ENCODE measurements at regions not wholly inside any gene's neighbourhood (a gene's known extent, or its start where the extent isn't known, plus 50 kb on each side); places are given as distances from the start of the nearest gene placed in this dataset.

DNA sequence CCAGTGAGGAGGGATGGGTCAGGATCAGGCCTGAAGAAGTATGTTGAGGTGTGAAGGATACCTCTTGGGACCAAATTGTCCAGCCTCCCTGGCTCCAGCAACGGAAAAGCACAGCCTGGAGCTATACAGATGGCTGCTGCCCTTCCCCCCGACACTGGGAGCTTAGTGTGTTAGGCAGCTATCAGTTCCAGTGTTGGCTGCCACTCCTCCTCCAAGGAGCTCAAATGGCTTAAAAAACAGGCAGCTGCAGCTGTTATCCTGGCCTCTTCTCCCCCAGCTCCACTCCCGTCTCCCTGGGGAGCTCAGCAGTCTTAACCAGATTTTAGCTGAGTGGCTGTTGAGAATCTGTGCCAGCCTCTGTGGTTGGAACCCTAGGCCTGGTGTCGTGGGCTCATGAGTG lies 225.0 kb downstream of the JRKL start:
- no peak for TF ChIP-seq EZH2phosphoT487 (IDR thresholded peaks at IDR 0.05; ENCODE audit: unreplicated experiment)
- TF ChIP-seq, protein P1, sequence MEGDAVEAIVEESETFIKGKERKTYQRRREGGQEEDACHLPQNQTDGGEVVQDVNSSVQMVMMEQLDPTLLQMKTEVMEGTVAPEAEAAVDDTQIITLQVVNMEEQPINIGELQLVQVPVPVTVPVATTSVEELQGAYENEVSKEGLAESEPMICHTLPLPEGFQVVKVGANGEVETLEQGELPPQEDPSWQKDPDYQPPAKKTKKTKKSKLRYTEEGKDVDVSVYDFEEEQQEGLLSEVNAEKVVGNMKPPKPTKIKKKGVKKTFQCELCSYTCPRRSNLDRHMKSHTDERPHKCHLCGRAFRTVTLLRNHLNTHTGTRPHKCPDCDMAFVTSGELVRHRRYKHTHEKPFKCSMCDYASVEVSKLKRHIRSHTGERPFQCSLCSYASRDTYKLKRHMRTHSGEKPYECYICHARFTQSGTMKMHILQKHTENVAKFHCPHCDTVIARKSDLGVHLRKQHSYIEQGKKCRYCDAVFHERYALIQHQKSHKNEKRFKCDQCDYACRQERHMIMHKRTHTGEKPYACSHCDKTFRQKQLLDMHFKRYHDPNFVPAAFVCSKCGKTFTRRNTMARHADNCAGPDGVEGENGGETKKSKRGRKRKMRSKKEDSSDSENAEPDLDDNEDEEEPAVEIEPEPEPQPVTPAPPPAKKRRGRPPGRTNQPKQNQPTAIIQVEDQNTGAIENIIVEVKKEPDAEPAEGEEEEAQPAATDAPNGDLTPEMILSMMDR (conservative IDR thresholded peaks at IDR 0.05; ENCODE audit: low read depth in 2 of 2): no peak
- TF ChIP-seq POLR2AphosphoS5 (IDR thresholded peaks at IDR 0.05; ENCODE audit: low read depth): no peak
- TF ChIP-seq JUNB (IDR thresholded peaks at IDR 0.05; ENCODE audit: unreplicated experiment): no peak
- no peak for TF ChIP-seq EZH2 (IDR thresholded peaks at IDR 0.05; ENCODE audit: low read depth, unreplicated experiment)
- no peak for TF ChIP-seq CREB1 (CRISPR knock-in tag; IDR thresholded peaks at IDR 0.05; ENCODE audit: low read depth)
- TF ChIP-seq, protein P2, sequence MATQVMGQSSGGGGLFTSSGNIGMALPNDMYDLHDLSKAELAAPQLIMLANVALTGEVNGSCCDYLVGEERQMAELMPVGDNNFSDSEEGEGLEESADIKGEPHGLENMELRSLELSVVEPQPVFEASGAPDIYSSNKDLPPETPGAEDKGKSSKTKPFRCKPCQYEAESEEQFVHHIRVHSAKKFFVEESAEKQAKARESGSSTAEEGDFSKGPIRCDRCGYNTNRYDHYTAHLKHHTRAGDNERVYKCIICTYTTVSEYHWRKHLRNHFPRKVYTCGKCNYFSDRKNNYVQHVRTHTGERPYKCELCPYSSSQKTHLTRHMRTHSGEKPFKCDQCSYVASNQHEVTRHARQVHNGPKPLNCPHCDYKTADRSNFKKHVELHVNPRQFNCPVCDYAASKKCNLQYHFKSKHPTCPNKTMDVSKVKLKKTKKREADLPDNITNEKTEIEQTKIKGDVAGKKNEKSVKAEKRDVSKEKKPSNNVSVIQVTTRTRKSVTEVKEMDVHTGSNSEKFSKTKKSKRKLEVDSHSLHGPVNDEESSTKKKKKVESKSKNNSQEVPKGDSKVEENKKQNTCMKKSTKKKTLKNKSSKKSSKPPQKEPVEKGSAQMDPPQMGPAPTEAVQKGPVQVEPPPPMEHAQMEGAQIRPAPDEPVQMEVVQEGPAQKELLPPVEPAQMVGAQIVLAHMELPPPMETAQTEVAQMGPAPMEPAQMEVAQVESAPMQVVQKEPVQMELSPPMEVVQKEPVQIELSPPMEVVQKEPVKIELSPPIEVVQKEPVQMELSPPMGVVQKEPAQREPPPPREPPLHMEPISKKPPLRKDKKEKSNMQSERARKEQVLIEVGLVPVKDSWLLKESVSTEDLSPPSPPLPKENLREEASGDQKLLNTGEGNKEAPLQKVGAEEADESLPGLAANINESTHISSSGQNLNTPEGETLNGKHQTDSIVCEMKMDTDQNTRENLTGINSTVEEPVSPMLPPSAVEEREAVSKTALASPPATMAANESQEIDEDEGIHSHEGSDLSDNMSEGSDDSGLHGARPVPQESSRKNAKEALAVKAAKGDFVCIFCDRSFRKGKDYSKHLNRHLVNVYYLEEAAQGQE (IDR thresholded peaks at IDR 0.05; ENCODE audit: unreplicated experiment): no peak
- TF ChIP-seq STAT1 (IDR thresholded peaks at IDR 0.05; ENCODE audit: unreplicated experiment): no peak
- TF ChIP-seq, protein P3, sequence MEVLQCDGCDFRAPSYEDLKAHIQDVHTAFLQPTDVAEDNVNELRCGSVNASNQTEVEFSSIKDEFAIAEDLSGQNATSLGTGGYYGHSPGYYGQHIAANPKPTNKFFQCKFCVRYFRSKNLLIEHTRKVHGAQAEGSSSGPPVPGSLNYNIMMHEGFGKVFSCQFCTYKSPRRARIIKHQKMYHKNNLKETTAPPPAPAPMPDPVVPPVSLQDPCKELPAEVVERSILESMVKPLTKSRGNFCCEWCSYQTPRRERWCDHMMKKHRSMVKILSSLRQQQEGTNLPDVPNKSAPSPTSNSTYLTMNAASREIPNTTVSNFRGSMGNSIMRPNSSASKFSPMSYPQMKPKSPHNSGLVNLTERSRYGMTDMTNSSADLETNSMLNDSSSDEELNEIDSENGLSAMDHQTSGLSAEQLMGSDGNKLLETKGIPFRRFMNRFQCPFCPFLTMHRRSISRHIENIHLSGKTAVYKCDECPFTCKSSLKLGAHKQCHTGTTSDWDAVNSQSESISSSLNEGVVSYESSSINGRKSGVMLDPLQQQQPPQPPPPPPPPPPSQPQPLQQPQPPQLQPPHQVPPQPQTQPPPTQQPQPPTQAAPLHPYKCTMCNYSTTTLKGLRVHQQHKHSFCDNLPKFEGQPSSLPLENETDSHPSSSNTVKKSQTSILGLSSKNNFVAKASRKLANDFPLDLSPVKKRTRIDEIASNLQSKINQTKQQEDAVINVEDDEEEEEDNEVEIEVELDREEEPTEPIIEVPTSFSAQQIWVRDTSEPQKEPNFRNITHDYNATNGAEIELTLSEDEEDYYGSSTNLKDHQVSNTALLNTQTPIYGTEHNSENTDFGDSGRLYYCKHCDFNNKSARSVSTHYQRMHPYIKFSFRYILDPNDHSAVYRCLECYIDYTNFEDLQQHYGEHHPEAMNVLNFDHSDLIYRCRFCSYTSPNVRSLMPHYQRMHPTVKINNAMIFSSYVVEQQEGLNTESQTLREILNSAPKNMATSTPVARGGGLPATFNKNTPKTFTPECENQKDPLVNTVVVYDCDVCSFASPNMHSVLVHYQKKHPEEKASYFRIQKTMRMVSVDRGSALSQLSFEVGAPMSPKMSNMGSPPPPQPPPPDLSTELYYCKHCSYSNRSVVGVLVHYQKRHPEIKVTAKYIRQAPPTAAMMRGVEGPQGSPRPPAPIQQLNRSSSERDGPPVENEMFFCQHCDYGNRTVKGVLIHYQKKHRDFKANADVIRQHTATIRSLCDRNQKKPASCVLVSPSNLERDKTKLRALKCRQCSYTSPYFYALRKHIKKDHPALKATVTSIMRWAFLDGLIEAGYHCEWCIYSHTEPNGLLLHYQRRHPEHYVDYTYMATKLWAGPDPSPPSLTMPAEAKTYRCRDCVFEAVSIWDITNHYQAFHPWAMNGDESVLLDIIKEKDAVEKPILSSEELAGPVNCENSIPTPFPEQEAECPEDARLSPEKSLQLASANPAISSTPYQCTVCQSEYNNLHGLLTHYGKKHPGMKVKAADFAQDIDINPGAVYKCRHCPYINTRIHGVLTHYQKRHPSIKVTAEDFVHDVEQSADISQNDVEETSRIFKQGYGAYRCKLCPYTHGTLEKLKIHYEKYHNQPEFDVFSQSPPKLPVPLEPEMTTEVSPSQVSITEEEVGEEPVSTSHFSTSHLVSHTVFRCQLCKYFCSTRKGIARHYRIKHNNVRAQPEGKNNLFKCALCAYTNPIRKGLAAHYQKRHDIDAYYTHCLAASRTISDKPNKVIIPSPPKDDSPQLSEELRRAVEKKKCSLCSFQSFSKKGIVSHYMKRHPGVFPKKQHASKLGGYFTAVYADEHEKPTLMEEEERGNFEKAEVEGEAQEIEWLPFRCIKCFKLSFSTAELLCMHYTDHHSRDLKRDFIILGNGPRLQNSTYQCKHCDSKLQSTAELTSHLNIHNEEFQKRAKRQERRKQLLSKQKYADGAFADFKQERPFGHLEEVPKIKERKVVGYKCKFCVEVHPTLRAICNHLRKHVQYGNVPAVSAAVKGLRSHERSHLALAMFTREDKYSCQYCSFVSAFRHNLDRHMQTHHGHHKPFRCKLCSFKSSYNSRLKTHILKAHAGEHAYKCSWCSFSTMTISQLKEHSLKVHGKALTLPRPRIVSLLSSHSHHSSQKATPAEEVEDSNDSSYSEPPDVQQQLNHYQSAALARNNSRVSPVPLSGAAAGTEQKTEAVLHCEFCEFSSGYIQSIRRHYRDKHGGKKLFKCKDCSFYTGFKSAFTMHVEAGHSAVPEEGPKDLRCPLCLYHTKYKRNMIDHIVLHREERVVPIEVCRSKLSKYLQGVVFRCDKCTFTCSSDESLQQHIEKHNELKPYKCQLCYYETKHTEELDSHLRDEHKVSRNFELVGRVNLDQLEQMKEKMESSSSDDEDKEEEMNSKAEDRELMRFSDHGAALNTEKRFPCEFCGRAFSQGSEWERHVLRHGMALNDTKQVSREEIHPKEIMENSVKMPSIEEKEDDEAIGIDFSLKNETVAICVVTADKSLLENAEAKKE (CRISPR knock-in tag; IDR thresholded peaks at IDR 0.05): no peak
- no peak for TF ChIP-seq ZNF114 (CRISPR knock-in tag; IDR thresholded peaks at IDR 0.05)
- no peak for TF ChIP-seq ZNF331 (CRISPR knock-in tag; IDR thresholded peaks at IDR 0.05; ENCODE audit: low read depth)
- TF ChIP-seq, protein P4, sequence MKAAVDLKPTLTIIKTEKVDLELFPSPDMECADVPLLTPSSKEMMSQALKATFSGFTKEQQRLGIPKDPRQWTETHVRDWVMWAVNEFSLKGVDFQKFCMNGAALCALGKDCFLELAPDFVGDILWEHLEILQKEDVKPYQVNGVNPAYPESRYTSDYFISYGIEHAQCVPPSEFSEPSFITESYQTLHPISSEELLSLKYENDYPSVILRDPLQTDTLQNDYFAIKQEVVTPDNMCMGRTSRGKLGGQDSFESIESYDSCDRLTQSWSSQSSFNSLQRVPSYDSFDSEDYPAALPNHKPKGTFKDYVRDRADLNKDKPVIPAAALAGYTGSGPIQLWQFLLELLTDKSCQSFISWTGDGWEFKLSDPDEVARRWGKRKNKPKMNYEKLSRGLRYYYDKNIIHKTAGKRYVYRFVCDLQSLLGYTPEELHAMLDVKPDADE (IDR thresholded peaks at IDR 0.05): no peak
- no peak for TF ChIP-seq NANOG (IDR thresholded peaks at IDR 0.05; ENCODE audit: borderline replicate concordance)

All from GM23338 (cell line).